ENCODE measurements at regions not wholly inside any gene's neighbourhood (a gene's known extent, or its start where the extent isn't known, plus 50 kb on each side); places are given as distances from the start of the nearest gene placed in this dataset.

GRCh38 chr1:5725855-5726585 is 266.2 kb downstream of the NPHP4 start:
- no peak overlapping the region for H3K4me3 ChIP-seq (replicated peaks; ENCODE audit: low read depth, low read length)
- no peak for DNase-seq (ENCODE audit: low read depth)
- no peak for TF ChIP-seq CTCF (IDR thresholded peaks at IDR 0.05; ENCODE audit: low read length, missing control alignments)

- no peak for TF ChIP-seq CTCF (IDR thresholded peaks at IDR 0.05; ENCODE audit: low read length, missing control alignments)
- DNase-seq (ENCODE audit: low read depth) = no peak
- no peak overlapping the region for H3K4me3 ChIP-seq (replicated peaks; ENCODE audit: low read depth, low read length)
Measured at GRCh38 chr1:5725406-5725805, 266.8 kb downstream of the NPHP4 start.

DNA sequence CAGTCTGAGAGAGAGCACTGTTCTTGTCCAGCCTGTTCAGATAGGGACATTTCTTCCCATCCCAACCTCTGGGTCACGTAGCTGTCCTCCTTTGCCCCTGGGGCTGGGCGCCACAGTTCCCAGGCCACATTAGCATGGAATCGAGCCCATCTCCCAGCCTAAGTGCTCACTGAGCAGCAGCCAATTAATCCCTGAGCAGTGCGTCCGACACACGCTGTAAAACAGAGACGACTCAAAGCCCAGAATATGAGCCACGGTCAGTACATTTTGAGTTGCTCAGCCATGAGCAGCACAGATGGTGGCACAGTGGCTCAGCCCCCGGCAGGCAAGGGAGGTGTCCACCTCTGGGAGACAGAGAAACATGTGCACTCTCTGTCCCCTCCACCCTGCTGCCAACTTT is 267.4 kb downstream of the NPHP4 start:
- H3K4me3 ChIP-seq (replicated peaks; ENCODE audit: low read depth, low read length) = no peak overlapping the region
- TF ChIP-seq CTCF (IDR thresholded peaks at IDR 0.05; ENCODE audit: low read length, missing control alignments) = no peak

GRCh38 chr1:5722635-5723164 is 269.5 kb downstream of the NPHP4 start:
- no peak for DNase-seq (ENCODE audit: low read depth)
- no peak for TF ChIP-seq CTCF (IDR thresholded peaks at IDR 0.05; ENCODE audit: low read length, missing control alignments)
- no peak overlapping the region for H3K4me3 ChIP-seq (replicated peaks; ENCODE audit: low read depth, low read length)

More for the DNA sequence above, 267.4 kb downstream of the NPHP4 start:
- no peak for DNase-seq (ENCODE audit: low read depth)

DNA sequence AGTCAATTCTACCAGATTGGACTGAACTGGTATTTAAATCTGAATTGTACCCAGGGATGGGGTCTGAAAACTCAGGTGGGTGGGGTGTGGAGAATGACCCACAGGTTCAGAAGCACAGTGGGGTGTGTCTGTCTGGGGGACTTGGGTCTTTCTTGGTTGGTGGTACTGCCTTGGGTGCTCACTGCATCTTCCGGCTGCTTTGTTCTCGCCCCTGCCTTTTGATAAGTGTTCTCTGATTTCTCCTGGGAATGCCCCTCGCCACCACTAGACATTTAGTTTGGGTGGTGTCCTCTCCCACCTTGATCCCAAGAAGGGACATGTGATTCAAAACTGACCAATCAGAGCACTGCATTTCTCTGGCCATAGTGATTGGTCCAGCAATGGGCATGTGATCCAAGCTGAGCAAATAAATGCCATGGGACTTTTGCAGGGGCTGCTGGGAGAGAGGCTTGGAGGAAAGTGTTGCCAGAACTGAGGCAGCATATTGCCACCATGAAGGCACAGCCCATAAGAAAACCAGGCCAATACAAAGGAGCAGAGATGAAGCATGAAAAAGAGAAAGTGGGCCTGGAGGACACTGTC is 270.5 kb downstream of the NPHP4 start:
- no peak for TF ChIP-seq CTCF (IDR thresholded peaks at IDR 0.05; ENCODE audit: low read length, missing control alignments)
- no peak overlapping the region for H3K4me3 ChIP-seq (replicated peaks; ENCODE audit: low read depth, low read length)
- no peak for DNase-seq (ENCODE audit: low read depth)

DNA sequence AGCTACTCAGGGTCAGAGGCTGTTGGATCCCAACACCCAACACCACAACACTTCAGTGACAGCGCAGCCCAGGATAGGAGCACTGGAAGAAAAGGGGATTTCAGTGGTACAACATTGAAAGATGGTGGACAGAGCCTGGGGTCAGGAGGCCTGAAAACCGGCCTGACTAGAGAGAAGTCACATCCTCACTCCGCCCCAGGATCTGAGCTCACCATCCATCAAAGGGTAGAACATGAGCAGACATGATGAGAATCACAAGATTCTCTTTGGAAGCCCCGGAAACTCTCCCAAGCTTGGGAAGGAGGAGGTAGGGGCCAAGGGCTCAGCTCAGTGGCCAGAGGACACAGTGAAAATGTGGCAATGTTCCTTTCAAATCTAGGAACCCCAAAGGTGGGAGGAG is 271.3 kb downstream of the NPHP4 start:
- DNase-seq (ENCODE audit: low read depth) = no peak
- TF ChIP-seq CTCF (IDR thresholded peaks at IDR 0.05; ENCODE audit: low read length, missing control alignments) = no peak

More for the DNA sequence above, 271.3 kb downstream of the NPHP4 start:
- H3K4me3 ChIP-seq (replicated peaks; ENCODE audit: low read depth, low read length) = no peak overlapping the region

Measured in fibroblast of pulmonary artery (primary cell).